HEK293 (cell line): ENCODE measurements at regions not wholly inside any gene's neighbourhood (a gene's known extent, or its start where the extent isn't known, plus 50 kb on each side); places are given as distances from the start of the nearest gene placed in this dataset.

Source experiments
- CTCF ChIA-PET: fragments of 350-600 bp; formaldehyde crosslinking; extraction: SDS; loops from one replicate; lab custom pipeline; 2021; ENCODE audit warnings: antibody characterized with exemption; lab: Yijun Ruan, JAX
- POLR2A ChIA-PET: fragments of 300-600 bp; formaldehyde crosslinking; extraction: SDS; loops from one replicate; lab custom pipeline; 2020; ENCODE audit warnings: antibody characterized with exemption, inconsistent platforms; lab: Yijun Ruan, JAX
- H3K27ac ChIP-seq: fragments of 200-500 bp; sonication (Bioruptor generic); 2 replicates; pipeline ENCODE4 v1.5.1; 2014; ENCODE audit warnings: low read depth, low read length, control low read depth, inconsistent platforms; ENCODE audit errors: extremely low read depth
- H3K36me3 ChIP-seq, 2 experiments: fragments of 200-500 bp in 1 of 2; sonication (Bioruptor generic) in 1 of 2; 1 replicate in 1 of 2; 2 replicates in 1 of 2; pipeline ENCODE4 v1.5.1; 2014 to 2017; ENCODE audit warnings: inconsistent platforms in 2 of 2, low read length in 2 of 2; ENCODE audit not compliant: control insufficient read depth in 2 of 2, insufficient read depth in 1 of 2
- H3K4me1 ChIP-seq: fragments of 200-500 bp; sonication (Bioruptor generic); 2 replicates; pipeline ENCODE4 v1.5.1; 2014; ENCODE audit warnings: mild to moderate bottlenecking, low read length, inconsistent platforms; ENCODE audit not compliant: control insufficient read depth, insufficient read depth
- H3K4me3 ChIP-seq: 2 replicates; pipeline ENCODE4 v1.5.1; 2011; ENCODE audit warnings: low read depth, mild to moderate bottlenecking, control low read depth, low read length, moderate library complexity
- H3K9me3 ChIP-seq: fragments of 200-500 bp; sonication (Bioruptor generic); 2 replicates; pipeline ENCODE4 v1.5.1; 2014; ENCODE audit warnings: low read depth, low read length, inconsistent platforms; ENCODE audit not compliant: control insufficient read depth, insufficient read depth
- BCL11A ChIP-seq: fragments of 450-650 bp; formaldehyde crosslinking; IDR thresholded peaks from 2 replicates; pipeline ENCODE4 v1.5.1; 2016; ENCODE audit warnings: low read depth, missing biosample characterization, missing genetic modification characterization
- KLF10 ChIP-seq: fragments of 450-650 bp; IDR thresholded peaks from 2 replicates; pipeline ENCODE4 v1.5.1; 2018; ENCODE audit warnings: missing biosample characterization, mild to moderate bottlenecking, missing genetic modification characterization
- SCRT2 ChIP-seq: fragments of 450-650 bp; formaldehyde crosslinking; IDR thresholded peaks from 2 replicates; pipeline ENCODE4 v1.5.1; 2016; ENCODE audit warnings: missing biosample characterization, missing genetic modification characterization
- SP7 ChIP-seq: fragments of 450-650 bp; formaldehyde crosslinking; IDR thresholded peaks from 2 replicates; pipeline ENCODE4 v1.5.1; 2016; ENCODE audit warnings: missing biosample characterization, missing genetic modification characterization
- TCF7L2 ChIP-seq: IDR thresholded peaks from 2 replicates; pipeline ENCODE4 v1.6.1; 2011; ENCODE audit warnings: low read depth, mild to moderate bottlenecking, inconsistent platforms, low read length, moderate library complexity, borderline replicate concordance
- TSHZ1 ChIP-seq: fragments of 450-650 bp; formaldehyde crosslinking; IDR thresholded peaks from 2 replicates; pipeline ENCODE4 v1.5.1; 2016; ENCODE audit warnings: missing biosample characterization, missing genetic modification characterization, borderline replicate concordance
- WT1 ChIP-seq: fragments of 450-650 bp; formaldehyde crosslinking; IDR thresholded peaks from 2 replicates; pipeline ENCODE4 v1.5.1; 2016; ENCODE audit warnings: missing biosample characterization, missing genetic modification characterization
- YY1 ChIP-seq: fragments of 450-650 bp; formaldehyde crosslinking; IDR thresholded peaks from 2 replicates; pipeline ENCODE4 v1.5.1; 2018; ENCODE audit warnings: missing biosample characterization, missing genetic modification characterization
- ZBTB1 ChIP-seq: fragments of 450-650 bp; formaldehyde crosslinking; IDR thresholded peaks from 2 replicates; pipeline ENCODE4 v1.5.1; 2016; ENCODE audit warnings: missing biosample characterization, missing genetic modification characterization
- ZBTB49 ChIP-seq: fragments of 450-650 bp; formaldehyde crosslinking; IDR thresholded peaks from 2 replicates; pipeline ENCODE4 v1.5.1; 2016; ENCODE audit warnings: missing biosample characterization, missing genetic modification characterization, low read depth
- ZBTB8A ChIP-seq: fragments of 450-650 bp; formaldehyde crosslinking; IDR thresholded peaks from 2 replicates; pipeline ENCODE4 v1.5.1; 2016; ENCODE audit warnings: missing biosample characterization, missing genetic modification characterization
- ZNF133 ChIP-seq: fragments of 450-650 bp; formaldehyde crosslinking; IDR thresholded peaks from 2 replicates; pipeline ENCODE4 v1.5.1; 2016; ENCODE audit warnings: missing biosample characterization, missing genetic modification characterization
- ZNF221 ChIP-seq: fragments of 450-650 bp; formaldehyde crosslinking; IDR thresholded peaks from 2 replicates; pipeline ENCODE4 v1.5.1; 2017; ENCODE audit warnings: missing biosample characterization, missing genetic modification characterization, borderline replicate concordance
- ZNF24 ChIP-seq: fragments of 450-650 bp; formaldehyde crosslinking; IDR thresholded peaks from 2 replicates; pipeline ENCODE4 v1.5.1; 2016; ENCODE audit warnings: missing biosample characterization, missing genetic modification characterization
- ZNF274 ChIP-seq, 2 experiments: fragments of 200-500 bp in 1 of 2; fragments of 450-650 bp in 1 of 2; sonication (Bioruptor generic) in 1 of 2; formaldehyde crosslinking in 1 of 2; IDR thresholded peaks; 2 replicates each; pipeline versions ENCODE4 v1.5.1 to v1.6.1; 2014 to 2016; ENCODE audit warnings: borderline replicate concordance in 1 of 2, inconsistent platforms in 1 of 2, low read length in 1 of 2, missing biosample characterization in 1 of 2, missing genetic modification characterization in 1 of 2
- ZNF362 ChIP-seq: fragments of 450-650 bp; formaldehyde crosslinking; IDR thresholded peaks from 2 replicates; pipeline ENCODE4 v1.5.1; 2016; ENCODE audit warnings: missing biosample characterization, missing genetic modification characterization
- ZNF366 ChIP-seq: fragments of 450-650 bp; formaldehyde crosslinking; conservative IDR thresholded peaks from 2 replicates; pipeline ENCODE4 v1.5.1; 2016; ENCODE audit warnings: missing biosample characterization, missing genetic modification characterization
- ZNF433 ChIP-seq: fragments of 450-650 bp; formaldehyde crosslinking; IDR thresholded peaks from 2 replicates; pipeline ENCODE4 v1.5.1; 2016; ENCODE audit warnings: missing biosample characterization, missing genetic modification characterization, low read depth
- ZNF530 ChIP-seq: fragments of 450-650 bp; formaldehyde crosslinking; IDR thresholded peaks from 2 replicates; pipeline ENCODE4 v1.5.1; 2016; ENCODE audit warnings: low read depth, missing biosample characterization, missing genetic modification characterization
- ZNF544 ChIP-seq: fragments of 450-650 bp; formaldehyde crosslinking; IDR thresholded peaks from 2 replicates; pipeline ENCODE4 v1.5.0; 2017; ENCODE audit warnings: missing biosample characterization, missing genetic modification characterization
- ZNF555 ChIP-seq: fragments of 450-650 bp; formaldehyde crosslinking; conservative IDR thresholded peaks from 2 replicates; pipeline ENCODE4 v1.5.1; 2017; ENCODE audit warnings: missing biosample characterization, mild to moderate bottlenecking, missing genetic modification characterization, inconsistent platforms
- ZNF610 ChIP-seq: fragments of 450-650 bp; formaldehyde crosslinking; IDR thresholded peaks from 2 replicates; pipeline ENCODE4 v1.5.1; 2016; ENCODE audit warnings: missing biosample characterization, missing genetic modification characterization, borderline replicate concordance
- ZNF624 ChIP-seq: fragments of 450-650 bp; formaldehyde crosslinking; IDR thresholded peaks from 2 replicates; pipeline ENCODE4 v1.5.1; 2017; ENCODE audit warnings: missing biosample characterization, missing genetic modification characterization

GRCh38 chr3:5899014-5899761 is 711.7 kb downstream of the EDEM1 start:
- CTCF ChIA-PET: no interaction called here
- no peak overlapping the region for H3K4me3 ChIP-seq
- no peaks in the 10 kb centered on the region for H3K9me3 ChIP-seq
- H3K27ac ChIP-seq: no peak overlapping the region
- no peaks in the 10 kb centered on the region for H3K4me1 ChIP-seq
- POLR2A ChIA-PET: no interaction called here
- no peaks in the 10 kb centered on the region for H3K36me3 ChIP-seq
- TF ChIP-seq KLF10 (tag by site-specific recombination): no peak
- TF ChIP-seq SCRT2 (tag by site-specific recombination): no peak
- TF ChIP-seq ZBTB1 (tag by site-specific recombination): no peak
- TF ChIP-seq BCL11A (tag by site-specific recombination): no peak
- TF ChIP-seq ZNF610: no peak
- no peak for TF ChIP-seq ZNF624 (tag by site-specific recombination)
- TF ChIP-seq ZNF530: no peak
- TF ChIP-seq ZNF366: no peak
- no peak for TF ChIP-seq TSHZ1
- no peak for TF ChIP-seq ZNF362
- TF ChIP-seq ZBTB8A (tag by site-specific recombination): no peak
- TF ChIP-seq ZNF555 (tag by site-specific recombination): no peak
- no peak for TF ChIP-seq TCF7L2
- no peak for TF ChIP-seq ZNF433 (tag by site-specific recombination)
- no peak for TF ChIP-seq ZBTB49 (tag by site-specific recombination)
- no peak for TF ChIP-seq ZNF544 (tag by site-specific recombination)

GRCh38 chr3:5917932-5918331 is 730.4 kb downstream of the EDEM1 start:
- ChIA-PET CTCF (no interaction called here), POLR2A (no interaction called here)
- Histone ChIP-seq H3K4me1 (no peaks in the 10 kb centered on the region), H3K27ac (no peak overlapping the region), H3K36me3 (no peaks in the 10 kb centered on the region), H3K4me3 (no peak overlapping the region), H3K9me3 (no peaks in the 10 kb centered on the region)
- TF ChIP-seq WT1 (no peak), ZNF24 (no peak), SP7 (tag by site-specific recombination) (no peak), ZNF221 (tag by site-specific recombination) (no peak), YY1 (tag by site-specific recombination) (no peak), ZNF133 (no peak), ZNF274 (IDR thresholded peaks at IDR 0.05; ENCODE audit: low read length) (no peak), ZNF274 (tag by site-specific recombination; IDR thresholded peaks at IDR 0.05; ENCODE audit: borderline replicate concordance) (no peak)
